ENCODE measurements at regions not wholly inside any gene's neighbourhood (a gene's known extent, or its start where the extent isn't known, plus 50 kb on each side); places are given as distances from the start of the nearest gene placed in this dataset.
"Not testable (repeated sequence)": the region's sequence is repeated elsewhere in the genome, so short reads cannot be mapped to it uniquely, and the experiment has no call there.

GRCh38 chr12:127987199-127987901 is 279.6 kb upstream of the TMEM132C start:
- no peak for DNase-seq

GRCh38 chr12:127991485-127991884 is 275.5 kb upstream of the TMEM132C start:
- no peak for DNase-seq

- no peak for DNase-seq
Measured at GRCh38 chr12:127998988-127999387, 268.0 kb upstream of the TMEM132C start.

- DNase-seq, result no peak
Measured at GRCh38 chr12:128004383-128004938, 262.5 kb upstream of the TMEM132C start.

- no peak for DNase-seq
Measured at GRCh38 chr12:128007250-128007649, 259.7 kb upstream of the TMEM132C start.

- no peak for DNase-seq
Measured at GRCh38 chr12:128008341-128008740, 258.6 kb upstream of the TMEM132C start.

- no peak for DNase-seq
Measured at GRCh38 chr12:128009108-128009507, 257.9 kb upstream of the TMEM132C start.

GRCh38 chr12:128012110-128012509 is 254.9 kb upstream of the TMEM132C start:
- DNase-seq, result no peak

GRCh38 chr12:128015276-128015675 is 251.7 kb upstream of the TMEM132C start:
- DNase-seq, result no peak

- DNase-seq, result no peak
Measured at GRCh38 chr12:128018067-128018466, 248.9 kb upstream of the TMEM132C start.

- DNase-seq, result no peak
Measured at GRCh38 chr12:128019996-128020544, 246.9 kb upstream of the TMEM132C start.

- no peak for DNase-seq
Measured at GRCh38 chr12:128021561-128021960, 245.4 kb upstream of the TMEM132C start.

GRCh38 chr12:128025589-128026245 is 241.3 kb upstream of the TMEM132C start:
- no peak for DNase-seq

GRCh38 chr12:128026696-128027574 is 240.0 kb upstream of the TMEM132C start:
- no peak for DNase-seq

- no peak for DNase-seq
Measured at GRCh38 chr12:128033473-128033872, 233.5 kb upstream of the TMEM132C start.

- no peak for DNase-seq
Measured at GRCh38 chr12:128040971-128041370, 226.0 kb upstream of the TMEM132C start.

GRCh38 chr12:128042283-128042682 is 224.7 kb upstream of the TMEM132C start:
- DNase-seq, result not testable (repeated sequence)

GRCh38 chr12:128042825-128043224 is 224.1 kb upstream of the TMEM132C start:
- no peak for DNase-seq

GRCh38 chr12:128043317-128043716 is 223.7 kb upstream of the TMEM132C start:
- no peak for DNase-seq

GRCh38 chr12:128047266-128048060 is 219.5 kb upstream of the TMEM132C start:
- peak; percentile 64 for DNase-seq

- DNase-seq, result no peak
Measured at GRCh38 chr12:128052331-128052730, 214.6 kb upstream of the TMEM132C start.

- no peak for DNase-seq
Measured at GRCh38 chr12:128052777-128053176, 214.2 kb upstream of the TMEM132C start.

Data from NCI-H1105 (cell line).